K562 (cell line): ENCODE measurements at regions not wholly inside any gene's neighbourhood (a gene's known extent, or its start where the extent isn't known, plus 50 kb on each side); places are given as distances from the start of the nearest gene placed in this dataset.

Source experiments
- ATAC-seq: fragments of 200-7000 bp; cut with Tn5 transposase; 3 replicates; pipeline ENCODE4 v1.9.1; 2020; ENCODE audit warnings: moderate library complexity
- BruUV-seq: library from RNA; stranded (reverse); fragments of 400-500 nt; replicated peaks from 2 replicates; lab custom pipeline; 2021; lab: Mats Ljungman, UMichigan
- CTCF ChIA-PET: fragments of 300-600 bp; formaldehyde crosslinking; extraction: SDS; loops from one replicate; lab custom pipeline; 2021; ENCODE audit warnings: low intra/inter-chr PET ratio; lab: Yijun Ruan, JAX
- POLR2A ChIA-PET: fragments of 300-600, 350-650 bp; sonication (Branson Sonifier 250); formaldehyde crosslinking; extraction: SDS; loops from one replicate; lab custom pipeline; 2021; ENCODE audit warnings: antibody characterized with exemption, inconsistent platforms; lab: Yijun Ruan, JAX
- DNase-seq, 4 experiments: peaks; one replicate each; pipeline versions ENCODE4 v3.0.0 to v3.0.0-alpha.2; 2011 to 2018; ENCODE audit warnings: low spot score in 3 of 4, mixed read lengths in 3 of 4; ENCODE audit errors: extremely low read depth in 1 of 4
- FAIRE-seq: peaks from 2 replicates; lab custom pipeline; 2011; peaks lifted over from hg19 to GRCh38; lab: Jason Lieb, UNC
- H2AFZ ChIP-seq: 2 replicates; pipeline ENCODE4 v1.6.0; 2011; ENCODE audit warnings: low read depth, low read length, control low read depth, inconsistent platforms
- H3K27ac ChIP-seq: fragments of 200-600 bp; 3 replicates; pipeline ENCODE4 v1.8.0; 2011; ENCODE audit warnings: low read depth, mild to moderate bottlenecking, control low read depth, inconsistent platforms, low read length, moderate library complexity, mixed read lengths; ENCODE audit errors: extremely low read depth
- H3K27me3 ChIP-seq, 2 experiments: fragments of 300-600 bp in 1 of 2; 2 replicates in 1 of 2; 3 replicates in 1 of 2; pipeline versions ENCODE4 v1.6.0 to v1.8.0; 2011; ENCODE audit warnings: inconsistent platforms in 2 of 2, low read length in 2 of 2, mild to moderate bottlenecking in 1 of 2, mixed read lengths in 1 of 2, moderate library complexity in 1 of 2; ENCODE audit not compliant: control insufficient read depth in 2 of 2, insufficient read depth in 2 of 2
- H3K36me3 ChIP-seq: fragments of 300-600 bp; 3 replicates; pipeline ENCODE4 v1.8.0; 2011; ENCODE audit warnings: mild to moderate bottlenecking, low read length, inconsistent platforms; ENCODE audit not compliant: control insufficient read depth, insufficient read depth
- H3K4me1 ChIP-seq, 2 experiments: fragments of 200-600 bp in 1 of 2; replicated peaks in 1 of 2; 2 replicates in 1 of 2; 3 replicates in 1 of 2; pipeline versions ENCODE4 v1.5.1 to v1.8.0; 2011; ENCODE audit warnings: inconsistent platforms in 2 of 2, low read length in 2 of 2, mild to moderate bottlenecking in 1 of 2, mixed read lengths in 1 of 2, moderate library complexity in 1 of 2; ENCODE audit not compliant: control insufficient read depth in 2 of 2, insufficient read depth in 2 of 2
- H3K4me2 ChIP-seq: 2 replicates; pipeline ENCODE4 v1.6.1; 2011; ENCODE audit warnings: low read length, control low read depth, inconsistent platforms, mixed read lengths; ENCODE audit not compliant: insufficient read depth
- H3K4me3 ChIP-seq: fragments of 200-600 bp; sonication (generic), shearing (Covaris generic); 2 replicates; pipeline ENCODE4 v1.5.1; 2016; ENCODE audit warnings: control low read depth, inconsistent platforms
- H3K79me2 ChIP-seq: fragments of 200-600 bp; 3 replicates; pipeline ENCODE4 v1.8.0; 2011; ENCODE audit warnings: low read length, inconsistent platforms; ENCODE audit not compliant: control insufficient read depth, insufficient read depth
- H3K9ac ChIP-seq, 2 experiments: 2 replicates each; pipeline versions ENCODE4 v1.6.0 to v1.6.1; 2011; ENCODE audit warnings: low read depth in 2 of 2, low read length in 2 of 2, control low read depth in 1 of 2, inconsistent platforms in 1 of 2, mild to moderate bottlenecking in 1 of 2, mixed read lengths in 1 of 2; ENCODE audit not compliant: insufficient read depth in 1 of 2
- H3K9me1 ChIP-seq: one replicate; pipeline ENCODE4 v1.6.0; 2011; ENCODE audit warnings: inconsistent platforms, mild to moderate bottlenecking, low read length, moderate library complexity; ENCODE audit not compliant: control insufficient read depth, insufficient read depth
- H3K9me3 ChIP-seq: replicated peaks from 2 replicates; pipeline ENCODE4 v1.5.1; 2011; ENCODE audit warnings: low read depth, low read length, inconsistent platforms; ENCODE audit not compliant: control insufficient read depth, insufficient read depth
- H4K20me1 ChIP-seq: replicated peaks from 2 replicates; pipeline ENCODE4 v1.6.1; 2011; ENCODE audit warnings: low read length, inconsistent platforms, mixed read lengths; ENCODE audit not compliant: control insufficient read depth, insufficient read depth
- ARHGAP35 ChIP-seq: fragments of 450-650 bp; IDR thresholded peaks from 2 replicates; pipeline ENCODE4 v1.6.1; 2018; ENCODE audit not compliant: partially characterized antibody
- ATF1 ChIP-seq, 2 experiments: fragments of 450-650 bp in 1 of 2; IDR thresholded peaks; 2 replicates each; pipeline ENCODE4 v1.6.1; 2016; ENCODE audit warnings: missing compliant biosample characterization in 1 of 2, missing genetic modification characterization in 1 of 2
- ETV5 ChIP-seq: sonication (generic); formaldehyde crosslinking; IDR thresholded peaks from 2 replicates; pipeline ENCODE4 v1.4.0; 2020; ENCODE audit warnings: low read depth, mild to moderate bottlenecking, missing genetic modification reagents
- MYBL2 ChIP-seq, 2 experiments: fragments of 450-650 bp in 1 of 2; sonication (generic) in 1 of 2; formaldehyde crosslinking in 1 of 2; IDR thresholded peaks; 2 replicates each; pipeline versions ENCODE4 v1.6.1 to v1.8.1; 2017 to 2022; ENCODE audit warnings: borderline replicate concordance in 1 of 2, inconsistent platforms in 1 of 2, low read depth in 1 of 2, mild to moderate bottlenecking in 1 of 2, missing genetic modification reagents in 1 of 2, moderate library complexity in 1 of 2
- POLR3A ChIP-seq: IDR thresholded peaks from 2 replicates; pipeline ENCODE4 v1.6.1; 2011; ENCODE audit warnings: borderline replicate concordance, mild to moderate bottlenecking, moderate library complexity; ENCODE audit not compliant: insufficient read length, insufficient read depth; ENCODE audit errors: extremely low read depth
- SAFB ChIP-seq: fragments of 200-400 bp; formaldehyde crosslinking; IDR thresholded peaks from 2 replicates; pipeline ENCODE4 v1.6.1; 2017; ENCODE audit warnings: low read depth, low read length, borderline replicate concordance
- SNIP1 ChIP-seq: fragments of 450-650 bp; IDR thresholded peaks from 2 replicates; pipeline ENCODE4 v1.7.1; 2017; ENCODE audit warnings: low read depth, mild to moderate bottlenecking
- ZNF12 ChIP-seq: sonication (generic); formaldehyde crosslinking; IDR thresholded peaks from 2 replicates; pipeline ENCODE4 v1.4.0; 2020; ENCODE audit warnings: mild to moderate bottlenecking, missing genetic modification reagents
- ZNF586 ChIP-seq: fragments of 450-650 bp; formaldehyde crosslinking; conservative IDR thresholded peaks from 2 replicates; pipeline ENCODE4 v1.4.0; 2020; ENCODE audit warnings: mild to moderate bottlenecking, moderate library complexity
- ZNF780A ChIP-seq: fragments of 250-450 bp; sonication (Bioruptor Pico); IDR thresholded peaks from 2 replicates; pipeline ENCODE4 v1.5.0; 2021; ENCODE audit warnings: mild to moderate bottlenecking
- ZSCAN29 ChIP-seq: fragments of 450-650 bp; IDR thresholded peaks from 2 replicates; pipeline ENCODE4 v1.6.1; 2017
- WGBS: fragments of 100-300 bp; shearing (Covaris generic); methylation state at CpG from one replicate; pipeline ENCODE4 v1.1.6; 2016; ENCODE audit warnings: low coverage, mixed read lengths; ENCODE audit not compliant: insufficient coverage; ENCODE audit errors: missing lambda C conversion rate; 5-methylcytosine and 5-hydroxymethylcytosine counted together
- in situ Hi-C: fragments of 300-500 bp; cut with MboI; formaldehyde crosslinking; loops from 4 replicates; pipeline ENCODE4 v1.15.0; 2018; ENCODE audit warnings: inconsistent platforms, mixed read lengths
- intact Hi-C: fragments of 100-400 bp; cut with micrococcal nuclease; formaldehyde crosslinking; loops from 2 replicates; pipeline ENCODE4 v1.14.2; 2022
- TF ChIP-seq, protein P1 (sequence below): sonication (generic); formaldehyde crosslinking; IDR thresholded peaks from 2 replicates; pipeline ENCODE4 v1.8.0; 2022; ENCODE audit warnings: missing genetic modification reagents, mild to moderate bottlenecking, moderate library complexity, borderline replicate concordance

DNA sequence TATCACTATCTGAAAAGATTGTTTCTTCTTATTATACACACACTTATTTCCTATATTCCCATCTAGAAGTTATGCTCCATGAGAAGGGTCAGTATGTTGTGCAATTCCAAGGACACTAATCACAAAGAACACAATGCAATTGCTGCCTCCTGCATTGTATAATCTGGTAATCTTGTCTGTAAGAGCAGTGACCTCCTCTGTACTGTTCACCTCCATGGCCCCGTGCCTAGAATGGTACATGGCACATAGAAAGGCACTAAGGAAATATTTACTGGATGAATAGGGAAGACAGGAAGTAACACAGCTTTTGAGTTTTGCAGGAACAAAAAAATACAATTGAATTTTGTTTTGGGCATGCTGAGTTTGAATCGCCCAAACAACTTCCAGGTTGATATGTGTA, 214.6 kb upstream of the SALL1 start:
- ChIA-PET POLR2A (no interaction called here), CTCF (no interaction called here)
- Histone ChIP-seq H3K9me1 (no peaks in the 10 kb centered on the region), H3K4me1 (no peaks in the 10 kb centered on the region), H3K27me3 (no peaks in the 10 kb centered on the region), H3K9me3 (no peaks in the 10 kb centered on the region; the same call in 1 of the 2 replicates), H3K27ac (no peak overlapping the region), H3K4me3 (no peak overlapping the region), H3K79me2 (no peaks in the 10 kb centered on the region), H3K36me3 (no peaks in the 10 kb centered on the region), H3K9ac (no peak overlapping the region), H3K4me2 (no peak overlapping the region), H4K20me1 (no peaks in the 10 kb centered on the region)
- no peak for DNase-seq
- intact Hi-C loops = no loop called here
- no peak for FAIRE-seq
- ATAC-seq = no peak
- in situ Hi-C loops = no loop called here
- BruUV-seq = no TSS peak
- TF ChIP-seq SNIP1 = no peak
- no peak for TF ChIP-seq ETV5
- no peak for TF ChIP-seq ZNF780A (CRISPR knock-in tag)
- TF ChIP-seq ZSCAN29 = no peak
- TF ChIP-seq ZNF586 = no peak
- TF ChIP-seq SAFB = no peak
- no peak for TF ChIP-seq ATF1 (CRISPR knock-in tag; IDR thresholded peaks at IDR 0.05)
- no peak for TF ChIP-seq ATF1 (tag; IDR thresholded peaks at IDR 0.05)
- TF ChIP-seq POLR3A = no peak
- TF ChIP-seq, protein P1, sequence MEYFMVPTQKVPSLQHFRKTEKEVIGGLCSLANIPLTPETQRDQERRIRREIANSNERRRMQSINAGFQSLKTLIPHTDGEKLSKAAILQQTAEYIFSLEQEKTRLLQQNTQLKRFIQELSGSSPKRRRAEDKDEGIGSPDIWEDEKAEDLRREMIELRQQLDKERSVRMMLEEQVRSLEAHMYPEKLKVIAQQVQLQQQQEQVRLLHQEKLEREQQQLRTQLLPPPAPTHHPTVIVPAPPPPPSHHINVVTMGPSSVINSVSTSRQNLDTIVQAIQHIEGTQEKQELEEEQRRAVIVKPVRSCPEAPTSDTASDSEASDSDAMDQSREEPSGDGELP (CRISPR knock-in tag) = no peak
- TF ChIP-seq ZNF12 (CRISPR knock-in tag) = no peak
- TF ChIP-seq ARHGAP35 = no peak
- no peak for TF ChIP-seq MYBL2 (IDR thresholded peaks at IDR 0.05; ENCODE audit: low read depth)
- TF ChIP-seq MYBL2 (CRISPR knock-in tag; IDR thresholded peaks at IDR 0.05; ENCODE audit: borderline replicate concordance) = no peak
- TF ChIP-seq, all 486 proteins: peak for 0
- 0% methylated on average over 2 of the region's 2 CpGs for WGBS
- H2AFZ ChIP-seq = no peak overlapping the region
